ENCODE measurements at regions not wholly inside any gene's neighbourhood (a gene's known extent, or its start where the extent isn't known, plus 50 kb on each side); places are given as distances from the start of the nearest gene placed in this dataset.

GRCh38 chr15:62950462-62950931 lies 92.0 kb upstream of the TPM1 start:
- no peaks in the 10 kb centered on the region for H3K9me3 ChIP-seq (ENCODE audit: control insufficient read depth, low read depth, low read length)
- DNase-seq (ENCODE audit: low read depth, low spot score) = no peak
- H3K27ac ChIP-seq (ENCODE audit: control insufficient read depth, insufficient read depth, low read length) = no peak overlapping the region
- H4K20me1 ChIP-seq (ENCODE audit: control insufficient read depth, extremely low read depth, insufficient read depth, low read length) = no peaks in the 10 kb centered on the region
- no peaks in the 10 kb centered on the region for H3K9me1 ChIP-seq (ENCODE audit: control insufficient read depth, extremely low read depth, insufficient read depth, low read length)
- H3K4me2 ChIP-seq (ENCODE audit: control insufficient read depth, extremely low read depth, insufficient read depth, low read depth, low read length) = no peak overlapping the region
- TF ChIP-seq CTCF (optimal IDR thresholded peaks at IDR 0.05 in 1 of 3, IDR thresholded peaks at IDR 0.05 in 1 of 3, conservative IDR thresholded peaks at IDR 0.05 in 1 of 3; ENCODE audit: extremely low read depth in 1 of 3, insufficient read depth in 2 of 3, low read length in 3 of 3) (no peak), EZH2 (IDR thresholded peaks at IDR 0.05; ENCODE audit: low read length) (no peak)
- no peak overlapping the region for H3K4me3 ChIP-seq (ENCODE audit: control insufficient read depth in 2 of 3, extremely low read depth in 1 of 3, insufficient read depth in 2 of 3, low read depth in 1 of 3, low read length in 3 of 3)
- dilution Hi-C loops (cut with MboI; ENCODE audit: extremely low pct_ligation_motif_present, low sequenced_read_pairs) = no loop called here
- H3K27me3 ChIP-seq (ENCODE audit: control insufficient read depth, extremely low read depth, insufficient read depth, low read length) = peaks cover 10% of the 10 kb centered on the region
- no peak overlapping the region for H3K9ac ChIP-seq (ENCODE audit: control insufficient read depth, extremely low read depth, insufficient read depth, low read length)
- no peak for FAIRE-seq
- H2AFZ ChIP-seq (ENCODE audit: control insufficient read depth, low read length) = no peak overlapping the region
- no peaks in the 10 kb centered on the region for H3K79me2 ChIP-seq (ENCODE audit: control insufficient read depth, insufficient read depth, low read length)
- no peaks in the 10 kb centered on the region for H3K36me3 ChIP-seq (ENCODE audit: control insufficient read depth in 2 of 2, extremely low read depth in 1 of 2, insufficient read depth in 2 of 2, low read length in 2 of 2)
- H3K4me1 ChIP-seq (ENCODE audit: control insufficient read depth, extremely low read depth, insufficient read depth, low read length) = no peaks in the 10 kb centered on the region

- no peaks in the 10 kb centered on the region for H3K79me2 ChIP-seq (ENCODE audit: control insufficient read depth, insufficient read depth, low read length)
- TF ChIP-seq EZH2 (IDR thresholded peaks at IDR 0.05; ENCODE audit: low read length) = no peak
- no peak for TF ChIP-seq CTCF (optimal IDR thresholded peaks at IDR 0.05 in 1 of 3, IDR thresholded peaks at IDR 0.05 in 1 of 3, conservative IDR thresholded peaks at IDR 0.05 in 1 of 3; ENCODE audit: extremely low read depth in 1 of 3, insufficient read depth in 2 of 3, low read length in 3 of 3)
- no peaks in the 10 kb centered on the region for H3K9me3 ChIP-seq (ENCODE audit: control insufficient read depth, low read depth, low read length)
- peaks cover 10% of the 10 kb centered on the region for H3K27me3 ChIP-seq (ENCODE audit: control insufficient read depth, extremely low read depth, insufficient read depth, low read length)
- H3K4me1 ChIP-seq (ENCODE audit: control insufficient read depth, extremely low read depth, insufficient read depth, low read length) = no peaks in the 10 kb centered on the region
- dilution Hi-C loops (cut with MboI; ENCODE audit: extremely low pct_ligation_motif_present, low sequenced_read_pairs) = no loop called here
- DNase-seq (ENCODE audit: low read depth, low spot score) (no peak), FAIRE-seq (no peak)
- H2AFZ ChIP-seq (ENCODE audit: control insufficient read depth, low read length) = no peak overlapping the region
- no peak overlapping the region for H3K27ac ChIP-seq (ENCODE audit: control insufficient read depth, insufficient read depth, low read length)
- H3K9ac ChIP-seq (ENCODE audit: control insufficient read depth, extremely low read depth, insufficient read depth, low read length) = no peak overlapping the region
- no peaks in the 10 kb centered on the region for H4K20me1 ChIP-seq (ENCODE audit: control insufficient read depth, extremely low read depth, insufficient read depth, low read length)
- no peaks in the 10 kb centered on the region for H3K9me1 ChIP-seq (ENCODE audit: control insufficient read depth, extremely low read depth, insufficient read depth, low read length)
- H3K4me3 ChIP-seq (ENCODE audit: control insufficient read depth in 2 of 3, extremely low read depth in 1 of 3, insufficient read depth in 2 of 3, low read depth in 1 of 3, low read length in 3 of 3) = no peak overlapping the region
- H3K36me3 ChIP-seq (ENCODE audit: control insufficient read depth in 2 of 2, extremely low read depth in 1 of 2, insufficient read depth in 2 of 2, low read length in 2 of 2) = no peaks in the 10 kb centered on the region
- no peak overlapping the region for H3K4me2 ChIP-seq (ENCODE audit: control insufficient read depth, extremely low read depth, insufficient read depth, low read depth, low read length)
Measured at GRCh38 chr15:62951481-62951880, 91.1 kb upstream of the TPM1 start.

All from keratinocyte (primary cell).